ENCODE measurements at regions not wholly inside any gene's neighbourhood (a gene's known extent, or its start where the extent isn't known, plus 50 kb on each side); places are given as distances from the start of the nearest gene placed in this dataset.
"Not testable (repeated sequence)": the region's sequence is repeated elsewhere in the genome, so short reads cannot be mapped to it uniquely, and the experiment has no call there.

GRCh38 chr15:35929740-35930444 is 383.9 kb upstream of the DPH6 start:
- DNase-seq: no peak

DNA sequence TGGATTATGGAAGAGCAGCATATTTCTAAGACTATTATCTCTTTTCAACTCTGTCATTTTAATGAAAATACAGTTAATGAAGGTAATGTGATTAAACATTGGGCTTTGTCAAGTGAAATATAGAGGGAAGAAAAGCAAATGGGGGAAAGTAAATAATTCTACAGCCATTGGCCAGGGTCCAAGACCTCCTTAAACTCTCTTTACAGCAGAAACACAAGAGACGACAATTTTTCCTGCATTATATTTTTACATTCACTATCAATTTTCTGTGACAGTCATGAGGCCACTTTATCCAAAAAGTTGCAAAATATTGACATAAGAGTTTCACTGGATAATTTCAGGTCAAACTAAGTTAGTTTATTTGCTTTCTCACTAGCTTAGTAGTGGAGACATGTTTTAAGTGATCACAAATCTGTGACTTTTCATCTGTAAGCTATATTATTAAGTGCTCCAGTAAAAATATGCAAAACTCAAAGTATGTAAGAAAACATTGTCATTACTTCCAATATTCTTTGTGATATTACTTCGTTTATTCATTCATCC is 385.9 kb upstream of the DPH6 start:
- DNase-seq: no peak

DNA sequence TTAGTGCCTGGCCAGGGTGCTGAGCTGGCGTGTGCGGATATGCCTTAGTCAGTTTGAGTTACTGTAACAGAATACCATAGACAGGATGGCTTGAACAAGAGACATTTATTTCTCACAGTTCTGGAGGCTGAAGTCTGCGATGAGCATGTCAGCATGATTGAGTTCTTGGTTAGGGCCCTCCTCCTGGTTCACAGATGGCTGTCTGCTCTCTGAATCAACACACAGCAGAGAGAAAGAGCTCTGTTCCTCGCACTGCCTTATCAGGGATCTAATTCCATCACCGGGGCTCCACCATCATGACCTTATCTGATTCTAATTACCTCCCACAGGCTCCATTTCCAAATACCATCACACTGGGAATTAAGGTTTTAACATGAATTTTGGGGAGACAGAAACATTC is 386.6 kb upstream of the DPH6 start:
- no peak for DNase-seq

DNA sequence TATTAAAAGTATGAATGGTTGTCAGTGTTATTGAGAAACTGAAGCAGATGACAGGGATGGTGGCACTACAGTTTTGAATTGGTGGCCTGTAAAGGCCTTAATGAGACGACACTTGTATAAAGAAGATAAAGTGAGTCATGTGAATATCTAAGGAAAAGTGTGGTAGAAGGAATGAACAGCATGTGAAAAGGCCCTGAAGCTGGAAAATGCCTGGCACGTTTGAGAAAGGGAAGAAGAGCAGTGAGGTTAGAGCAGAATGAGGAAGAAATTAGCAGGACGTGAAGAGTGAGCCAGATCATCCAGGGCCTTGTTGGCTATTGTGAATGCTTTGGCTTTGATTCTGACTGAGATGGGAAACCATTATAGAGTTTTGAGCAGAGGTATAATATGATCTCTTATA is 387.6 kb upstream of the DPH6 start:
- DNase-seq: no peak

DNA sequence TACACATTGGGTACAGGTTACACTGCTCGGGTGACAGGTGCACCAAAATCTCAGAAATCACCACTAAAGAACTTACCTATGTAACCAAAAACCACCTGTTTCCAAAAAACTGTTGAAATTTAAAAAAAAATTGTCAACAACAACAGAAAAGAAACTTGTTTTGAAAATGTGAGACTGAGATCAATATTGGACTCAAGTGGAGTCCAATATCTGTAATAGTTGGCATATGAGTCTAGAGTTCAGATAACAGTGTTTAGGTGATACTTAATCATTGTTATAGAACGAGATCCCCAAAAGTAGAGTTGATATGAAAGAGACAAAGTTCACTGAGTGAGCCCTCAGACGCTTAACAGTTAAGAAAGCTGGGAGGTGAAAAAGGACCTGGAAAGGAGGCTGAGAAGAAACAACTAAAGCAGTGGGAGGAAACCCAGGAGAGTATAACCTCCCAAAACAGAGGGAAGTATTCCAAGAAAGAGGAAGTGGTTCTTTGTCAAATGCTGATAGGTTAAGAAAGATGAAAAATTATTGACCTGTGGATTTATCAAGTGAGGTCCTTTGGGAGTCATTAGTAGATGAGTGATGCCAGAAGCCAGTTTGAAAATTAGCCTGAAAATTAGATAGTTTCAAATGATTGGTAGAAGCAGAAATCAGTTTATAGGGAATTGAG is 388.6 kb upstream of the DPH6 start:
- no peak for DNase-seq

DNA sequence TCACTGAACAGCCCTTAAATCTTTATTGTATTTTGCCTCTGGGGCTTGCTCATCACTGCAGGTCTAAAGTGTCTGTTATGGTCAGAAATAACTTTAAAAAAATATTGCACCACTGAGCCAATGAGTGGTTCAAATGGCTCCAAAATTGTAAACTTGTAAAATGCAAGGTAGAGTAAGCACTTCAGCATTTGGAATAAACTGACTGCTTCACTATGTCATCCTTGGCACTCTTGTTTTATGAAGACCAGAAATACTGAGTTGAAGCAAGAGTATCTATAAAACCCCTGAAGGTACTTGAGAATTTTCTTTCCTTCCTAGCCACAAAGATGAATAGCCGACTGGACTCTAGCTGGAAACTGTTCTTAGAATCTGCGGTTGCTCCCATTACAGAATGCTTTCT is 390.3 kb upstream of the DPH6 start:
- no peak for DNase-seq

DNA sequence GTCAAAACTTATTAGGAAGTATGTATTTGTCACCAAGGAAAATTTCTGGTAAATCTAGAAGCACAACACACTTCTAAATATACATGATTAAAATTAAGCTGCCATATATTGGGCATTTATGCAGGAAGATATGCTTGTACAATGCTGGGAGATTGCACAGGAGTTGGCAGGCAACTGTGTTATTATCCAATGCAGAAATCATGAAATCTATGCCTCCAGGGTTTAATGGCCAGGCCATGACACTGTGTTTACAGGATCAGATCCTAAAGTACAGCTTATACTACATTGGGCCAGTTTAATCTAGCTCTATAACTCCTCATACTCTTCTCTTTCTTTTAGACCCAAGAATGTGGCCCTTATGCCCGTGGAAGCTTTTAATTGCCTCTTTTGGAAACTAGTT is 391.4 kb upstream of the DPH6 start:
- no peak for DNase-seq

DNA sequence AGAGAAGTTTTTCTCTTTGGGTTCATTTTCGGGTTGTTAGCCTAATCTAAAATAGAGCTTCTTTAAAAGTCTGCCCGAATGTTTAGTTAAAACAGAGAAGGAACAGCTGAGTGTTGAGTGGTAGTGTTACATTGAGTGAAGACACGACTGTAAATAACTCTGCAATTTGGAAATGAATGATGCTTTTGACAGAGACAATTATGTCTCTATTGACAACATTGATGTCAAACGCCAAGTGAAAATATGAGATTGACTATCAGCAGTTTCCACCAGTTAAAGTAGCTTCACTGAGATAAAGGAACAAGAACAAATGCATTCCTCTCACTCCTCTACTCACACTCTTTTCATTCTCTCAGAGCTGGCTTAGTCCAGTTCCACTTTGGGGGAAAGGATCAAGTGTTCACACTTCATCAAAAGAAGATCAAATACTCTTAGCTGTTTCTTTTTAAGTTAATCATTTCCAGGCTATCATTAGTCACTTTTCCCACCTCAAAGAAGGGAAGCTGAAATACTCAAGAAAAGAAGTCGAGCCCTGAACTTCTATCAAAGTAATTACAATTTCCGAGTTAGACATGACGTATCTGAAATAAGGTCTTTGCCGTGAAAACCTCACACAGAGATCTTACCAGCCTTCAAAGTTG is 399.1 kb upstream of the DPH6 start:
- DNase-seq: no peak

DNA sequence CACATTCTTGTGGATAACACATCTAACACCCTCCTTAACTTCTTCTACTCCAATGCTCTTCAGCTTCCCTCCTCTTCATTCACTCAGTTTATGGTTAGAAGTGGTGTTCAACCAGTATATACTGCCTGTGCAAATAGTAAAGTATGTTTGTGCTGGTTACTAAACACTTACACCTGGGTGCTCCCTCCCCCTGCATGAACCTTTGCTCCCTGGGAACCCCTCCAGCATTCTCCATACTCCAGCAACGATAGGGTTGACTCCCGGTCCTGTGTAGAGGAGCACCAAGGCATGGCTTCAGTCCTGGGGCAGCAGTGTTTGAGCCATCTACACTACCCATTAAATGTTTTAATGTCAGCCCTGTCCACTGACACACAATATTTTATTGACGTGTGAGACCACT is 407.5 kb upstream of the DPH6 start:
- no peak for DNase-seq

- no peak for DNase-seq
These were observed 410.1 kb upstream of the DPH6 start for GRCh38 chr15:35956056-35956455.

DNA sequence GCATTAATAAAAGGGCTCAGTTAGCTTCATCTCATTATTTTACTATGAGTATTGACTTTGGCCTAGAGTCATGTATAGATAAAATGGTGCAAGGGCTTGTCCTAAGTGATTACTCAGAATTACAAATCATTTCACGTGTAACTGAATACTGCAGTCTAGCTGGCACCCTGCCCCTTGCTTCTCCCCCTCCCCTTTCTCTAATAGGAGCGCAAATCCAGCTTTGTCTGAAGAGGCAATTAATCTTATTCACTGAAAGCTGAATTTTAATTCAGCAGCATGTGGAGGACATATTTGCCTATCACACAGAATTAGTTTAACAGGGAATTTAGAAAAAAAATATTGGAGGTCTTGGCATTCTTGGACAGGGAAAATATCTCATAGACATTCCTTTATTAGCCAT is 412.1 kb upstream of the DPH6 start:
- peak; percentile 29 for DNase-seq

GRCh38 chr15:35958975-35959374 is 413.0 kb upstream of the DPH6 start:
- DNase-seq: no peak

GRCh38 chr15:35963326-35963725 is 417.4 kb upstream of the DPH6 start:
- no peak for DNase-seq

GRCh38 chr15:35966781-35967180 is 420.8 kb upstream of the DPH6 start:
- no peak for DNase-seq

DNA sequence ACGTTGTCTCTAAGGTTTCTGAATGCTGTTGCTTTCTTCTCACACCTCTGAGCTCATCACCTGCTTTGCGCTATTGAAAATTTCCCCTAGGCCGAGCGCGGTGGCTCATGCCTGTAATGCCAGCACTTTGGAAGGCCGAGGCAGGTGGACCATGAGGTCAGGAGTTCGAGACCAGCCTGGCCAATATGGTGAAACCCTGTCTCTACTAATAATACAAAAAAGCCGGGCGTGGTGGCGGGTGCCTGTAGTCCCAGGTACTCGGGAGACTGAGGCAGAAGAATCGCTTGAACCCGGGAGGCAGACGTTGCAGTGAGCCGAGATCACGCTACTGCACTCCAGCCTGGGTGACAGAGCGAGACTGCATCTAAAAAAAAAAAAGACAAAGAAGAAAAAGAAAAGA is 422.0 kb upstream of the DPH6 start:
- DNase-seq: not testable (repeated sequence)

- DNase-seq: no peak
These were observed 427.1 kb upstream of the DPH6 start for GRCh38 chr15:35973029-35973428.

- DNase-seq: no peak
These were observed 428.1 kb upstream of the DPH6 start for GRCh38 chr15:35974052-35974451.

DNA sequence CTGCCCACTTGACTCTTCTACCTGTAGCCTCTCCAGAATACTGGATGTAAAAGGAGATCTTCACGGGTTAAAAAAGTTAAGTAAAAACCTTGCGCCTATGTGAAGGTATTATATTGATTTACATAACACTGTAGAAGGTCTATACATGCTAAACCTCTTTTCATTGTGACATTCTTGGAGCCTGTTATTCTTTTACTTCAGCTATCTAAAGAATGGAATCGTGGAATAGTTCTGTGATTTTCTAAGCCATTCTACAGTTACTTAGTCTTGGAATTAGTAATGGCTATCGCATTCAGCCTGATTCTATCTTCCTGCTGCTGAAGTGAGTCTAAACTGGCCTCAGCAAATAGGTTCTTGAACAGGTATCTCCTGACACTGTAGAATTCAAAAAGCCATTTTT is 430.0 kb upstream of the DPH6 start:
- DNase-seq: no peak

DNA sequence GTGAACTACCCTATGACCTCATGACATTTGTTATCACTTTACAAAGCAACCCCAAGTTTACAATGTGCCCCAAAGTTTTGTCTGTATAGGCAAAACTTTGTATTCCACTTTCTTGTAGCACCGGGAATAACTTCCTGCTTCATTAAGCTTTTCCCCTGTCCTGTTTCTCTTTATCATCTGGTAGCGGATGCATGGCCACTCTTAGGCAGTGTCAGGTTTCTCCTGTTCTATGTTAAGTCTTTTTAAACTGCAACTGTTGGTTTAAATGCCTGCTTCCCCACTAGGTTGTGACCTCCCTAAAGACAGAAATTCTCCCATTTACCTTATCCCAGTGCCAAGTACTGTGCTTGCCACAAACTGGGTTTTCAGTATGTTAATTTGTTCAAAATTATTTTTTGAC is 433.6 kb upstream of the DPH6 start:
- no peak for DNase-seq

DNA sequence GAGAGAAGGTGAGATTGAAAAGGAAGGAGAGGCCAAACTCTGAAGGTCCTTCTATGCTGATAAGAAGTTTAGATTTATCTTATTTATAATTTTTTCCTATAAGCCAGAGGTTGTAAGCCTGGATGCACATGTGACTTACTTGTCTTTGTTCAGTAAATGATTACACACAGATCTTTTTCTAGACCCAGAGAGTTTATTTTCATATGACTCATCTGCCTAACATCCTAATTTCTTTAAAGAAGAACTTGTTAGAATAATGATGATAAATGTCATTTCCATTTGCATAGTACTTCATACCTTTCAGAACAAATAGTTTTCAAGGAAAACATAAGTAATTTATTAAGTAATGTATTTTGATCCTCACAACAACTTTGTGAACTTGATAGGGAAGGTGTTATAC is 434.8 kb upstream of the DPH6 start:
- no peak for DNase-seq

GRCh38 chr15:35986191-35986721 is 440.3 kb upstream of the DPH6 start:
- peak; percentile 89 for DNase-seq

DNA sequence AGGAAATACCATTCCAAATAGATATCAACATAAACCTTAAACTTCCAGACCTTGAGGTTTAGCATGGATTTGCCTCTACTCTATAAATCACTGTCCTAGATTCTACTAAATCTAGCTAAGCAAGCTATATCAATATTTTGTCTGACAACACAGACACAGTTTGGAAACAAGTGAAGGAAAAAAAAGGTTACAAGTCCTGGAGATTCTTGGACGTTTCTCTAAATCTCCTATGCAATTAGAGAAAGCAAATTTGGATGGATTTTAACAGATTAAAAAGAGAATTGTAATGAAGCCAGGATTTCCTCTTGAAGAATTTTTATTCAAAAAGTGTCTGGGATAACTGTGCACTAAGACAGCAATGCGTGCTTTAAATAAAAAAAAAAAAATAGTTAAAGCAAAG is 441.1 kb upstream of the DPH6 start:
- no peak for DNase-seq

DNA sequence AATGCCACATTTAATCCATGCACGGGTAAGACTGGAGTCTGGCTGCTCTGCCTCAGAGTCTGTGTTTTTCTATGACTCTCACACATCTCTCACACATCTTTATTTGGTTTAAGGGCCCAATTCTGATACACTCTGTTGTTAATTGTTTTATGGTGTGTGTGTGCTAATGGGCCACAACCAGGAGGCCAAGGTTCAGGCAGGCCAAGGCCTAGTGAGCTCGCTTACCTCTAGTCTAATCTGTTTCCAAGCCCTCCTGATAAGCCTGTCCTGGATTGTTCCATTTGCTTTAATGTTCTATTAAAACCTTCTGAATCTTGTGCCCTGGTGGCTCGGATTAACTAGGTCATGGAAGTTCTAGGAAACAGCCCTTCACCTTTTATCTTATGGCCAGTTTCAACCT is 445.4 kb upstream of the DPH6 start:
- DNase-seq: no peak
